NCI-H128 (cell line): ENCODE measurements at regions not wholly inside any gene's neighbourhood (a gene's known extent, or its start where the extent isn't known, plus 50 kb on each side); places are given as distances from the start of the nearest gene placed in this dataset.

Experiments
- DNase-seq: peaks from one replicate; lab custom pipeline; 2025; ENCODE audit not compliant: unreplicated experiment; lab: John Stamatoyannopoulos, UW

GRCh38 chr12:105915997-105916759 lies 222.6 kb downstream of the NUAK1 start:
- DNase-seq, result no peak

- no peak for DNase-seq
These were observed 222.1 kb downstream of the NUAK1 start for GRCh38 chr12:105916760-105917039.

DNA sequence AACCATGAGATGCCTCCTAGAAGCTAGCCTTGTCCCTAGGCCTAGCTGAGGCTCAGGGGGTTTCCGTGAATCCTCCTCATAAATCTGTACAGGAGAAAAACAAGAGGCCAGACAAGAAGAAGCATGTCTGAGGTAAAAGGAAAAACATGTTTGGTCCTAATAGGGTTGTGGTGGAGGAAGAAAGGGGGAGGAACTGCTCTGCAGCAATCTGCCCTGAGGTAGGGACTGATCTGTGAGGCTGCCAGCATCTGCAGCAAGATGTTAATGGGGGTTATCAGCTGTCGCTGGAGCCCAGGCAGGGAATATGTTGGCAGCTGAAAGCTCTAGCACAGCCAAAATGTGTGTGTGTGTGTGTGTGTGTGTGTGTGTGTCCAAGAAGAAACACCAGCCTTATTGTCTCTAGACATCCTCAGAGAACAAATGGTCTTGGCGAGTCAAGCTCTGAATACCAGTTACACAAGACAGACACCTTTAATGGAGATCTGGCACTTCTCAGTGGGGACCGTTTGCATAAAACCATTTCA lies 218.5 kb downstream of the NUAK1 start:
- no peak for DNase-seq

DNA sequence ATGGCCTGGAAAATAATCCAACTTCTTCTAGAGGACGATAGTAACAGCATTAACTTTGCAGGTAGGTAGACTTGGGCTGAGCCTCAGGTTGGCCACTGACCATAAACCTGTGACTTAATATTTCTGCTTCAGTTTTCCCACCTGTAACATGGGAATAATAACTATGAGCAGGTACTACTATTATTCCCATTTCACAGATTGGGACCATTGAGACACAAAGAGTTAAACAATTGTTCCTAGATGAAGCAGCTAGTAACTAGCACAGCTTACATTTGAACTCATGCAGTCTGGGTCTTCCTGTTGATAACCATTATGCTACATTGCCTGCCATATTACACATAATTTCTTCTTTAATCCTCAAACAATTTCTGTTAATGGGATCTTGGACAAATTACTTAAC lies 217.7 kb downstream of the NUAK1 start:
- DNase-seq, result no peak

DNA sequence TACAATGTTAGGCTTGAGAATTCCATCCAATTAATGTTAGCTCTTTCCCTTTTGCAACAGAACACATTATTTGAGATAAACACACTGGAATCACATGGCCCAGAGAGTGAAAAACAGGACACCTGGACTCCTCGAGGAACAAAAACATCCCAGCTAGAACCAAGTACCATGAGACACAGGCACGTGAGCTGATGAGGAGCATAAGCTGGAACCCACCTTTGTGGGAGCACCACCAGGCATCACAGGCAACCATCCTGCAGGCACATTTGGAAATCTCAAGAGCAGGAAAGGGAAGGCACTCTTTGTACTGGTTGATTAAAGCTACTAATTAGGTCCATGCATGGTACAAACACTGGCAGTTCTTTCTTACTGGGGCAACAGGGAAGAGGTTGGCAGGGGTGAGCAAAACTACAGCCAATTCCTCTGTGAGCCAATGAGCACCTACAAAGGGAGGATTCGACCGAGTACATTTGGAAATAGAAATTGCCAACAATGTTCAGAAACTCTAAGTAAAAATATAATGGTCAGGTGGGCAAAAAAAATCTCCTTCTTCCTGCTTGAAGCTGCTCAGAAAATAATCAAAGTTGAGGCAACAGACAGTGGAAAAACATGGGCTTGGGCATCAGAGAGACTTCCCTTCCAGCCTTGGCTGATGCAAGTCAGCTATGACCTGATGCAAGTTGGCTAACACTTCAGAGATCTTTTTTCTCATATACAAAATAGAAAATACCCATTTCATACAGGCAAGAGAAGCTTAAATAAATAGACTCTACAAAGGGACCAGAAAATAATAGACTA lies 216.7 kb downstream of the NUAK1 start:
- no peak for DNase-seq

GRCh38 chr12:105922670-105923102 lies 216.1 kb downstream of the NUAK1 start:
- no peak for DNase-seq

- no peak for DNase-seq
These were observed 214.1 kb downstream of the NUAK1 start for GRCh38 chr12:105924526-105925208.

- DNase-seq, result no peak
These were observed 211.2 kb downstream of the NUAK1 start for GRCh38 chr12:105927564-105927963.

- DNase-seq, result no peak
These were observed 210.3 kb downstream of the NUAK1 start for GRCh38 chr12:105928436-105928835.

DNA sequence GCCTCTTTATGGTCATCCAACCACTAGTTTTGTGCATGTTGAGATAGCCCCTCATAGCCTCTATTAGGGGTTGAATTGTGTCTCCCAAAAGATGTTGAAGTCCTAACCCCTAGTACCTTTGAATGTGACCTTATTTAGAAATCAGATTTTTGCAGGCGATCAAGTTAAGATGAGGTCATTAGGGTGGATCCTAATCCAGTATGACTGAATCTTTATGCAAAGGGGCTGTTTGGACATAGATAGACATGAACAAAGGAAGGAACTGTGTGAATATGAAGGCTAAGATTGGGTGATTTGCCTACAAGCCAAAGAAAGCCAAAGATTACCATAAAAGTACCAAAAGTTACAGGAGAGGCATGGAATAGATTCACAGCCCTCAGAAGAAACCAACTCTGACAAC lies 209.6 kb downstream of the NUAK1 start:
- DNase-seq, result no peak

- no peak for DNase-seq
These were observed 207.9 kb downstream of the NUAK1 start for GRCh38 chr12:105930557-105931503.

DNA sequence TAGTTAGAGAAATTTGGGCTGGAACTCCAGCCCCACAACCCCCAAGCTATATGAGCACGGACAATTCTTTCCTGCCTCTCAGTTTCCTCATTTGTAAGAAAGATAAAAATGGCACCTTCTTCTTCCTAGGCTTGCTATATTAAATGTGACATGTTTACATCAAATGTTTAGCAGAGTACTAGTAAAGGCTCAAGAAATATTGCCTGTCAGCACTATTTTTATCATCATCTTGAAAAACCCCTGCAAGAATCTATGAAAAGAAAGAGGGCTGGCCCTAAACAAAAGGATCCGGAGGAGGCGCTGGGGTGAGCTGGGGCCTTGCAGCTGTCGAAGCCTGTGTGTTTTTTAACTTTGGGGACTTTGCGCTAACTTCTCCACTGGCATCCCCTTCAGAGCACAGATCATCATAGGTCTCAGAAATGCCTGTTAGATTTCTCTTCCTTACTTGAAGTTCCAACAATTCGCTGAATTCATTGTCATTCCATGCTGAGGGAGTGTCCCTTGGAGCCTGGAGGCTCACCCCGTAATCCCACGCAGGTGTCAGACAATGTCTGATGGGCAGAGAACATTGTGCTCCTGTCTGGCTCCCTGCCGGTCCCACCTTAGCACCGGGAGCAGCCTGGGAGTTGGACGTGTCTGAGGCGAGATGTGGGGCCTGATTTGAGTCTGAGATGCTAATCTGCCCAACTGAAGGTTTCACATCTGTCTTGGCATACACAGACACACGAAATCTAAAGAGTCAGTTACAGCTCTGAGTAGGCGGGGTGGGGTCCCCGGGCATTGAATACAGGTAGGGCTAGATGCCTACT lies 206.8 kb downstream of the NUAK1 start:
- no peak for DNase-seq

- DNase-seq, result no peak
These were observed 204.8 kb downstream of the NUAK1 start for GRCh38 chr12:105933671-105934665.

DNA sequence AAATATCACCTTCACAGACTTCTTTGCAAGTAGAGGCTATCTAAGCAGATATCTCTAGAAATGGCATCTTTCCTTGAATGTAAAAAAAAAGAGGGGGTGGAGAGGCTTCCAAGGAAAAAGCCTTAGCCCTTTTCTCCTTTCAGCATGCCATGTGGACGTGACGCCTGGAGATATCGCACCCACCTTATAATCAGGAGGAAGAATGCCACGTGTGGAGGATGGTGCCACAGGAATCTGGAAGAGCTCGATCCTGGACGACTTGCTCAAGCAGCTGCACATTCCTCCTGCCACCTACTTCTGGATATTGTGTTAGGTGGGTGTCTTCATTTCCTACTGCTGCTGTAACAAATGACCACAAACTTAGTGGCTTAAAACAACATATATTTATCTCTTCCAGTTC lies 203.6 kb downstream of the NUAK1 start:
- DNase-seq, result no peak

- DNase-seq, result no peak
These were observed 202.8 kb downstream of the NUAK1 start for GRCh38 chr12:105935981-105936380.

DNA sequence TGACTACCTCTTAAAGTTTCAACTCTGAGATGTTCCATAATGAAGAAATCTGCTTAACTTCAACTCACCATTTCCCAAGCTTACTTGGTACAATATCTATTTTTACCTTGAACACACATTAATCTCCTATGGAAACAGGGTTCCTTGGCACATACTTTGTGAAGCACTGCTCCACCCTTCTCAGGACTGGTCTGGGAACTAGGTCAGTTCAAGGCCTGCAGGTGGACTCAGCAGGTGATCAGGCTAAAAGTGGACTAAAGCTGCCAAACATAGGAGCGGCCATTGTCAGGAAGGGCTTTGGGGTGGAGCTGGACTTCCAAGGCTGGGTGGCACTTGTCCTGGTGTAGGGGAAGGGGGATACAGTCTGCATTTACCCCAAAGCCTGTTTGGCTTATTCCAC lies 202.3 kb downstream of the NUAK1 start:
- no peak for DNase-seq

- DNase-seq, result no peak
These were observed 201.7 kb downstream of the NUAK1 start for GRCh38 chr12:105937009-105937408.

DNA sequence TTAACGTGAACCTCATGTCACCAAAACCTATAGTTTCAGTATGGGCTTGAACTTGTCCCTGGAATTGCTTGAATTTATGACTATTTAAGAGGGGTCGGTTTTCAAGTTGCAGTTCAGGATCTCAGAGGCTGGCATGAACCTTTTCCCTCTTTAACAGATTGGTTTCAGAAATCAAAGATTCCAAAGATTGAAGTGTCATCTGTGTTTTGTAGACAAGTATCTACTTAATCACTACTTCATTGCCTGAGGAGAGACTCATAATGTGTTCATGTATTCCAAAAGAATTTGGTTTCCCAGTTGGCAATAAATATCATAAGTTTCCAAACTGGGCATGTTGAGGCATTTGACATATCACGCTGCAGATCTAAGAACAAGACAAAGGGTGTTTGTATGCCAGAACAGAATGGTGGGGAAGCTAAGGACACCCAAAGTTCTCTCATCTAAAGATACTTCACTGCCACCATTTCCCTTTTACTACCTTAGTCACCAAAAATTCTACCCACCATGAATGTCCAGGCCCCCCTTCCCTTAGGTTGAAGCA lies 199.5 kb downstream of the NUAK1 start:
- no peak for DNase-seq
